ENCODE measurements at regions not wholly inside any gene's neighbourhood (a gene's known extent, or its start where the extent isn't known, plus 50 kb on each side); places are given as distances from the start of the nearest gene placed in this dataset.

GRCh38 chr7:20913853-20914252 is 127.2 kb upstream of the SP8 start:
- Histone ChIP-seq H2AK9ac (replicated peaks; ENCODE audit: low read depth, low read length, poor library complexity) (no peak overlapping the region), H3K4me2 (ENCODE audit: low read depth, low read length) (no peak overlapping the region), H3K23ac (ENCODE audit: low read depth, low read length) (no peak overlapping the region), H2BK20ac (ENCODE audit: low read depth, low read length) (no peak overlapping the region), H2BK15ac (ENCODE audit: low read depth, low read length) (no peak overlapping the region), H3K79me1 (ENCODE audit: low read depth in 1 of 2, low read length in 2 of 2) (no peaks in the 10 kb centered on the region), H3K4me1 (ENCODE audit: control insufficient read depth, insufficient read depth, low read length) (no peaks in the 10 kb centered on the region), H3K27ac (ENCODE audit: insufficient read depth, low read length) (no peak overlapping the region), H3K9me3 (ENCODE audit: control insufficient read depth, insufficient read depth, low read length) (peaks cover 13% of the 10 kb centered on the region), H4K91ac (ENCODE audit: insufficient read depth, low read depth, low read length) (no peak overlapping the region), H3K4me3 (ENCODE audit: insufficient read depth, low read depth, low read length) (no peak overlapping the region), H3K18ac (ENCODE audit: low read depth, low read length) (no peak overlapping the region), H3K9me1 (ENCODE audit: insufficient read depth, low read length) (no peaks in the 10 kb centered on the region), H3K14ac (replicated peaks; ENCODE audit: low read depth, low read length) (no peak overlapping the region), H4K20me1 (ENCODE audit: insufficient read depth, low read length) (no peaks in the 10 kb centered on the region), H2AFZ (replicated peaks; ENCODE audit: low read length, poor library complexity) (no peak overlapping the region), H3K36me3 (ENCODE audit: control insufficient read depth, insufficient read depth, low read length) (no peaks in the 10 kb centered on the region), H2BK5ac (ENCODE audit: low read depth, low read length, poor library complexity, severe bottlenecking) (no peak overlapping the region), H4K8ac (ENCODE audit: low read depth in 2 of 2, low read length in 2 of 2) (no peak overlapping the region), H3K56ac (ENCODE audit: extremely low read depth, insufficient read depth, low read length) (no peak overlapping the region), H2AK5ac (ENCODE audit: low read depth, low read length) (no peak overlapping the region), H4K5ac (ENCODE audit: low read depth, low read length) (no peak overlapping the region), H3K4ac (ENCODE audit: low read depth, low read length) (no peak overlapping the region), H3K27me3 (ENCODE audit: control insufficient read depth, insufficient read depth, low read length) (no peaks in the 10 kb centered on the region), H3K9ac (ENCODE audit: low read depth, low read length) (no peak overlapping the region), H2BK120ac (ENCODE audit: low read depth, low read length) (no peak overlapping the region)
- TF ChIP-seq POLR2A (IDR thresholded peaks at IDR 0.05; ENCODE audit: low read depth, low read length) (no peak), NFE2L2 (IDR thresholded peaks at IDR 0.05; ENCODE audit: low read depth, low read length) (no peak), USF2 (IDR thresholded peaks at IDR 0.05; ENCODE audit: low read depth, low read length) (no peak)
- BruUV-seq (replicated peaks): no TSS peak
- ATAC-seq (ENCODE audit: low read depth): no peak
- intact Hi-C loops (cut with micrococcal nuclease) (no loop called here), in situ Hi-C loops (cut with MboI; ENCODE audit: low sequenced_read_pairs) (no loop called here), dilution Hi-C loops (cut with HindIII; ENCODE audit: low sequenced_read_pairs, unreplicated experiment) (no loop called here)
- CTCF ChIA-PET: no interaction called here
- no CpG with 5 or more reads among the region's 9 CpGs for WGBS, 2 experiments (ENCODE audit: extremely low coverage in 2 of 2, insufficient read length in 1 of 2)
- no peak for DNase-seq
- POLR2A ChIA-PET (ENCODE audit: unreplicated experiment): no interaction called here
